T-cell (primary cell): ENCODE measurements at regions not wholly inside any gene's neighbourhood (a gene's known extent, or its start where the extent isn't known, plus 50 kb on each side); places are given as distances from the start of the nearest gene placed in this dataset.

ENCODE experiments used
- ATAC-seq, 4 experiments: fragments of 200-7000 bp in 3 of 4; fragments of 150-1000 bp in 1 of 4; cut with Tn5 transposase; replicated peaks in 1 of 4; 1 replicate in 3 of 4; 2 replicates in 1 of 4; pipeline ENCODE4 v1.10.0; 2021; ENCODE audit warnings: moderate library complexity in 3 of 4, mild to moderate bottlenecking in 2 of 4, moderate number of reproducible peaks in 1 of 4
- CTCF ChIA-PET, 2 donors: fragments of 300-600 bp; sonication (Branson Sonifier 250); formaldehyde crosslinking; loops; one replicate each; lab custom pipeline; 2022; ENCODE audit warnings: antibody characterized with exemption in 2 of 2; lab: Charles Lee
- POLR2A ChIA-PET, 2 donors: fragments of 300-600 bp; sonication (Branson Sonifier 250); formaldehyde crosslinking; loops; one replicate each; lab custom pipeline; 2022; ENCODE audit warnings: antibody characterized with exemption in 2 of 2; lab: Charles Lee
- DNase-seq, 35 experiments: peaks; one replicate each; pipeline versions ENCODE4 v3.0.0 to v3.0.0-alpha.2; 2013 to 2023
- H3K27ac ChIP-seq: one replicate; pipeline ENCODE4 v1.5.1; 2013; ENCODE audit warnings: low read length
- H3K27me3 ChIP-seq, 2 experiments: replicated peaks in 1 of 2; 1 replicate in 1 of 2; 2 replicates in 1 of 2; pipeline versions ENCODE4 v1.6.1 to v1.7.0; 2013; ENCODE audit warnings: low read length in 1 of 2, mixed read lengths in 1 of 2; ENCODE audit not compliant: control insufficient read depth in 2 of 2, insufficient read depth in 2 of 2; ENCODE audit errors: extremely low read depth in 1 of 2
- H3K36me3 ChIP-seq, 2 donors: 1 replicate in 1 of 2; 2 replicates in 1 of 2; pipeline versions ENCODE4 v1.6.1 to v1.7.0; 2013; ENCODE audit warnings: low read length in 1 of 2; ENCODE audit not compliant: control insufficient read depth in 2 of 2, insufficient read depth in 1 of 2; ENCODE audit errors: extremely low read depth in 1 of 2
- H3K4me1 ChIP-seq, 2 experiments: 1 replicate in 1 of 2; 2 replicates in 1 of 2; pipeline versions ENCODE4 v1.6.1 to v1.7.0; 2013; ENCODE audit warnings: low read length in 2 of 2, mixed read lengths in 1 of 2; ENCODE audit not compliant: insufficient read depth in 2 of 2, control insufficient read depth in 1 of 2; ENCODE audit errors: extremely low read depth in 1 of 2
- H3K4me3 ChIP-seq, 2 donors: 1 replicate in 1 of 2; 2 replicates in 1 of 2; pipeline versions ENCODE4 v1.5.1 to v1.7.0; 2013; ENCODE audit warnings: mild to moderate bottlenecking in 2 of 2, low read length in 1 of 2, moderate library complexity in 1 of 2; ENCODE audit not compliant: control insufficient read depth in 1 of 2; ENCODE audit errors: extremely low read depth in 1 of 2
- H3K9me3 ChIP-seq: 2 replicates; pipeline ENCODE4 v1.7.0; 2013
- H3K27ac Mint-ChIP-seq, 2 donors: one replicate each; pipeline ENCODE4 v1.8.0; 2020 to 2021; ENCODE audit warnings: mild to moderate bottlenecking in 2 of 2, mixed read lengths in 2 of 2
- H3K27me3 Mint-ChIP-seq, 2 donors: one replicate each; pipeline ENCODE4 v1.8.0; 2021 to 2022; ENCODE audit warnings: mixed read lengths in 2 of 2
- H3K36me3 Mint-ChIP-seq: one replicate; pipeline ENCODE4 v1.8.0; 2021; ENCODE audit warnings: mixed read lengths
- H3K4me1 Mint-ChIP-seq, 3 donors: one replicate each; pipeline ENCODE4 v1.8.0; 2020 to 2022; ENCODE audit warnings: mixed read lengths in 3 of 3, mild to moderate bottlenecking in 1 of 3
- H3K4me3 Mint-ChIP-seq, 3 donors: one replicate each; pipeline ENCODE4 v1.8.0; 2020 to 2022; ENCODE audit warnings: mild to moderate bottlenecking in 3 of 3, mixed read lengths in 3 of 3, moderate library complexity in 3 of 3
- H3K9me3 Mint-ChIP-seq, 3 donors: one replicate each; pipeline ENCODE4 v1.8.0; 2020 to 2022; ENCODE audit warnings: mixed read lengths in 3 of 3
- WGBS: methylation state at CpG from one replicate; pipeline ENCODE4 v1.1.5; 2013; ENCODE audit warnings: missing lambda C conversion rate; ENCODE audit not compliant: insufficient coverage; 5-methylcytosine and 5-hydroxymethylcytosine counted together

DNA sequence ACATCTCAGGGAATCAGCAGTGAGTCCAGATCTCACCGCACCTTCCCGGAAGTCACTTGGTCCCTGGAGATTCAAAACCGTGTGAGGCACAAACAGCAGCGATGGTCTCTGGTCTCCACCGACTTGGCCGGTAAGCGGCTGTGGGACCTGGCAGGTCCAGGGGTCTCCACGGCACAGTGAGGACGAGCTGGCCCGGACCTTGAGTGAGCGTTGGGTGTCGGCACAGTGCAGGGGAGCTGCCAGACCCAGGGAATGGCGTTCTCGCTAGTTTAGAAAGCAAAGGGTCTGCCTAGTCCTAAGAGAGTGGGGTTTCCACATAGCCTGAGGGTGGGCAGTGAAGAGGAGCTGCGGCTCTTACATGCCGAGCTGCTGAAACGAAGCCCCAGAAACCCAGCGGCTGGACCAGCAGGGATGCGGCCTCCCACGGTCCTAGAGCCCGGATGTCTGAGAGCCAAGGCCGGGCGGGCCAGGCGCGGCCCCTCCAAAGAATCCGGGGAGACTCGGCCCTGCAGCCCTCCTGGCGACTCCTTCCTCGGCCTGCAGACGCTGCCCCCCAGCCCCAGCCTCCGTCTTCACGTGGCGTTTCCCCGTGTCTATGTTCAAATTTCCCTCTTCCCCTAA is 185.0 kb downstream of the ERMARD start:
- DNase-seq: no peak
- Mint-ChIP-seq H3K4me1 (no peaks in the 10 kb centered on the region), H3K4me3 (no peak overlapping the region), H3K36me3 (no peaks in the 10 kb centered on the region), H3K9me3 (no peaks in the 10 kb centered on the region), H3K27me3 (peaks cover 13 to 18% of the 10 kb centered on the region in 2 donors), H3K27ac (no peak overlapping the region)
- H3K4me3 ChIP-seq: no peak overlapping the region
- no peaks in the 10 kb centered on the region for H3K36me3 ChIP-seq
- H3K27me3 ChIP-seq: peaks cover 0 to 54% of the 10 kb centered on the region in 2 experiments
- ChIA-PET CTCF (no interaction called here), POLR2A (no interaction called here)
- 88% methylated on average over 29 of the region's 34 CpGs for WGBS
- H3K27ac ChIP-seq: no peak overlapping the region
- H3K4me1 ChIP-seq: no peaks in the 10 kb centered on the region
- no peak for ATAC-seq
- H3K9me3 ChIP-seq: no peaks in the 10 kb centered on the region

DNA sequence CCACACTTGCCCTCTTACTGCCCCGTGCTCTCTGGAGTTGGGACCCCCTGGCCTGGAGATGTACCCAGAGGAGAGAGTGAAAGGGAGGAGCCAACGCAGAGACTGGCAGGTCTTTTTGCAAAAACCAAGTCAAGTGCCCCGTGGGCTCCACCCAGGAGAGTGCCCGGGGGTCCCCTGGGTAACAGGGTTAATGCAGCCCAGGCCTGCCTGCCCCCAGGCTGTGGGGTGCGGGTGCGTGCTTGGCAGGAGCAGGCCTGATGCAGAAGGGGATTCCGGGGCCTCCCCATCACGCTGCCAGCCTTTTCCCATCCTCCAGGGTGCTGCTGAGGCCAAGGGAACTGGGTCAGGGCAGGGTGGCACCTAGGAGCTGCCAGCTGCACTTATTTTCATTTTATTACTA is 184.4 kb downstream of the ERMARD start:
- Histone ChIP-seq H3K4me3 (no peak overlapping the region), H3K4me1 (no peaks in the 10 kb centered on the region), H3K9me3 (no peaks in the 10 kb centered on the region), H3K27ac (no peak overlapping the region), H3K27me3 (peaks cover 0 to 57% of the 10 kb centered on the region in 2 experiments), H3K36me3 (no peaks in the 10 kb centered on the region)
- no peaks in the 10 kb centered on the region for H3K36me3 Mint-ChIP-seq
- H3K4me1 Mint-ChIP-seq: no peaks in the 10 kb centered on the region
- H3K9me3 Mint-ChIP-seq: no peaks in the 10 kb centered on the region
- CTCF ChIA-PET: no interaction called here
- peaks cover 10 to 18% of the 10 kb centered on the region in 2 donors for H3K27me3 Mint-ChIP-seq
- 85% methylated on average over 6 of the region's 8 CpGs for WGBS
- no peak for DNase-seq
- POLR2A ChIA-PET: no interaction called here
- H3K27ac Mint-ChIP-seq: no peak overlapping the region
- H3K4me3 Mint-ChIP-seq: no peak overlapping the region
- ATAC-seq: no peak

DNA sequence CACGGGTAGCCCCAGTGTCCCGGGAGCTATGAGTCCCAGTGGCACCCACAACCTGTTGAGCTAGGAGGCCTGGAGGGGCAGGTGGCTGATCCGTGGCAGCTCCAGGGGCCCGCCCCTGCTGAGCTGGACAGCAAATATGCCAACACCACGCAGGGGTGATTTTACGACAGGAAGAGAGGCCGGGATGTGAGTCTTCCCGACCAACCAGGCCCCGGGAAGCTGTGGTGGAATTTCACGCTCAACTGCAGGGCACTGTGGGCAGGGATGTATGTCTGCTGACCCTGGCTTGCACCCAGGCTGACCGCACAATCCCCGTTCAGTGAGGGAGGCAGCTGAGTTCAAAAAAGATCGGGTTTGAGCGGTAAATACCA is 183.9 kb downstream of the ERMARD start:
- H3K27ac Mint-ChIP-seq: no peak overlapping the region
- no peak overlapping the region for H3K4me3 Mint-ChIP-seq
- ATAC-seq (no peak), DNase-seq (no peak)
- H3K27ac ChIP-seq: no peak overlapping the region
- POLR2A ChIA-PET: no interaction called here
- CTCF ChIA-PET: no interaction called here
- WGBS: 82% methylated on average over 14 of the region's 14 CpGs
- no peaks in the 10 kb centered on the region for H3K4me1 Mint-ChIP-seq
- H3K36me3 Mint-ChIP-seq: no peaks in the 10 kb centered on the region
- no peaks in the 10 kb centered on the region for H3K36me3 ChIP-seq
- H3K4me3 ChIP-seq: no peak overlapping the region
- H3K27me3 Mint-ChIP-seq: peaks cover 10 to 18% of the 10 kb centered on the region in 2 donors
- H3K9me3 Mint-ChIP-seq: no peaks in the 10 kb centered on the region
- no peaks in the 10 kb centered on the region for H3K9me3 ChIP-seq
- no peaks in the 10 kb centered on the region for H3K4me1 ChIP-seq
- peaks cover 0 to 51% of the 10 kb centered on the region in 2 experiments for H3K27me3 ChIP-seq

DNA sequence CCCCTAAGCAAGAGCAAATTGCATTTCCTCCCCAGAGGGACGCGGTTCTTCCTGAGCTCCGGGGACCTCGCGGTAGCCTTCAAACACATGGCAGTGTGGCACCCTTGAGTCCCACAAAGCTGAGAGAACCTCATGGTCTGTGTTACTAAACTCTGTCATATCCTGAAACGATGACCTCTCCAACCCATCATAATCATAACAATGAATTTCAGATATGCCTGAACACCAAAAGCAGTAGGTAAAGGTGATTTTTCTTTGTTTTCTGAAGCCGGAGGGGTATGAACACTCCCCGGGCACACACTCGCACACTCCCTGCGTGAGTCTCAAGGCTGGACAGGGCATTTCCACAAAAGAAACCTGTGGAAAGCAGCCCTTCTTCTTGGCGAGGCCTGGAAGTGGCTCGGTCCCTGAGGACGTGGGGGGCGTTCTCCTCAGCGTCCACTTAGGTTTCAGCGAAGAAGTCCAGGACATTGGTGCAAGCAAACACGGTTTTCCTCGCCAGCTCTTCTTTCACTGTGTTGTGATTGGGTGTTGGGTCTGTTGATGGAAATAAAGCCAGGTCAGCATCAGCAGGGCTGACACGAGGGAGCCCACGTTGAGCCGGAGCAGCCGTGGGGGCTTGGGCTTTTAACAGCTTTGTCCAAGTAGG is 183.4 kb downstream of the ERMARD start:
- no peak overlapping the region for H3K27ac Mint-ChIP-seq
- H3K36me3 Mint-ChIP-seq: no peaks in the 10 kb centered on the region
- POLR2A ChIA-PET: no interaction called here
- Histone ChIP-seq H3K9me3 (no peaks in the 10 kb centered on the region), H3K27ac (no peak overlapping the region), H3K36me3 (no peaks in the 10 kb centered on the region), H3K27me3 (peaks cover 0 to 48% of the 10 kb centered on the region in 2 experiments), H3K4me1 (no peaks in the 10 kb centered on the region), H3K4me3 (no peak overlapping the region)
- no peaks in the 10 kb centered on the region for H3K4me1 Mint-ChIP-seq
- H3K4me3 Mint-ChIP-seq: no peak overlapping the region
- no peaks in the 10 kb centered on the region for H3K9me3 Mint-ChIP-seq
- CTCF ChIA-PET: interaction anchor here in 1 of 2 donors (0.6 kb wide), 1 partner anchor 1029 kb away, joined by 4 read pairs; no protein-coding TSS in a partner anchor
- DNase-seq (no peak), ATAC-seq (no peak)
- H3K27me3 Mint-ChIP-seq: peaks cover 10 to 18% of the 10 kb centered on the region in 2 donors
- WGBS: 85% methylated on average over 18 of the region's 22 CpGs

DNA sequence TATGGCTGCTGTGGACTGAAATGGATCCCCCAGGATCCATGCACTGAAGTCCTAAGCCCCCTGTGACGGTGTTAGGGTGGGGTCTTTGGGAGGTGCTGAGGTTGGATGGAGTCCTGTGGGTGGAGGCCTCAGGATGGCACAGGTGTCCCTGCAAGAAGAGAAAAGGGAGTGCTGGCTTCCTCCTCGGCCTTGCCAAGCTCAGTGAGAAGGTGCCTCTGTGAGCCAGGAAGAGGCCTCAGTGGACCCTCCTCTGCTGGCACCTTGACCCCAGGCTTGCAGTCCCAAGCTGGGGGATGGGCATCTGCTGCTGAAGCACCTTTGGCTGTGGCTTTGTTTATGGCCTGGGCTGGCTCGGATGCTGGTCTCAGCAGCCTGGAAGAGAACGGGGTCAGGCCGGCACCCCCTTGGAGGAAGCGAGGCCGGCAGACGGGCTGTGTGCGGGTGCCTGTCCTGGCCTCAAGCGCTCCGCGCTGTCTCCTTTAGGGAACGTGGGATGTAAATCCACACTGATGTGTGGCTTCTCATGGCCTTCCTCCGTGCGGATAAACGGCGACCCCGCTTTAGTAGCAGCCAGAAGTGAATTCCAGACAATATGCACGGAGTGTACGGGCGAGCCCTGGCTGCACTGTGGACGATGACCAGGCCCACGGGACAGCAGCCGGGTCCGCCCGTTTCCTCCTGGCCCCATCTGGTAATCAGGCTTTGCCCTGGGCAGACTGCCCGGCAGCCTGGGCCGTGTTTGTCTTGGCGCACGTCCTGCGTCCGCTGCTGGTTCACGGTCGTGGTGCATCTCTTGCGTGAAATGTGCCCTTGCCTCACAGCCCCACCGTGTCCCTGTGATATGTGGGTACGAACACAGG is 182.6 kb downstream of the ERMARD start:
- no peak overlapping the region for H3K27ac ChIP-seq
- H3K36me3 ChIP-seq: no peaks in the 10 kb centered on the region
- Mint-ChIP-seq H3K9me3 (peaks cover 0 to 6% (median 0%) of the 10 kb centered on the region in 3 donors), H3K27me3 (peaks cover 10 to 16% of the 10 kb centered on the region in 2 donors), H3K27ac (no peak overlapping the region), H3K36me3 (no peaks in the 10 kb centered on the region), H3K4me3 (no peak overlapping the region), H3K4me1 (no peaks in the 10 kb centered on the region)
- POLR2A ChIA-PET: no interaction called here
- no peak overlapping the region for H3K4me3 ChIP-seq
- H3K27me3 ChIP-seq: peaks cover 0 to 49% of the 10 kb centered on the region in 2 experiments
- ATAC-seq: no peak
- CTCF ChIA-PET: interaction anchor here in 1 of 2 donors (0.7 kb wide), 1 partner anchor 180 kb away, joined by 6 read pairs; no protein-coding TSS in a partner anchor
- DNase-seq: no peak
- WGBS: 91% methylated on average over 33 of the region's 37 CpGs
- H3K9me3 ChIP-seq: no peaks in the 10 kb centered on the region
- no peaks in the 10 kb centered on the region for H3K4me1 ChIP-seq

DNA sequence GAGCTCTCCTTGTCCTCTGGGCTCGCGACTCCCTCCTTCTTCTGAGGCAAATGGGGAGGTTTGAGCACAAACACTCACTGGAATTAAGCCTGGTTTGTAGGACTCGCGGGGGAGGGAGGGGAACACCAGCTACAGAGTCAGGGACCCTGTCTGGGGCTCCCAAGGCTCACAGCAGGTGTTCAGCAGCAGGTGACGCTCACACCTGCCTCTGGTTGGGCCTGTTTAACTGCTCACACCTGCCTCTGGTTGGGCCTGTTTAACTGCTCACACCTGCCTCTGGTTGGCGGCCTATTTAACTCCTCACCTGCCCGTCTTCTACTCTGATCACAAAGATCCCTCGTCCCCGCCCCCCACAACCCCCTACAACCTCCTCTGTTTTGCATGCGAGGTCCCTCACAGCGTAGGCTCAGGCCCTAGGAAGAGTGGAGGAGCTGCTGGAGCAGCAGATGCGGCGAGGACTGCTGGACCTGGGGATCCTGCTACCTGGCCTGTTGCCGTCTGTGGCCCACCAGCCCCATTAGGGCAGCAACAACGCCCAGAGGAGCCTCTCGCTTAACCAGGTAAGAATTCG is 181.9 kb downstream of the ERMARD start:
- Histone ChIP-seq H3K4me3 (no peak overlapping the region), H3K27me3 (peaks cover 0 to 47% of the 10 kb centered on the region in 2 experiments), H3K4me1 (no peaks in the 10 kb centered on the region), H3K27ac (no peak overlapping the region), H3K9me3 (no peaks in the 10 kb centered on the region), H3K36me3 (no peaks in the 10 kb centered on the region)
- DNase-seq (no peak), ATAC-seq (no peak)
- ChIA-PET CTCF (interaction anchor here in 1 of 2 donors (0.7 kb wide), 1 partner anchor 181 kb away, joined by 6 read pairs; no protein-coding TSS in a partner anchor), POLR2A (no interaction called here)
- H3K9me3 Mint-ChIP-seq: peaks cover 0 to 11% (median 0%) of the 10 kb centered on the region in 3 donors
- WGBS: 90% methylated on average over 15 of the region's 17 CpGs
- H3K27me3 Mint-ChIP-seq: peaks cover 15% of the 10 kb centered on the region in 2 donors
- H3K4me1 Mint-ChIP-seq: no peaks in the 10 kb centered on the region
- H3K36me3 Mint-ChIP-seq: no peaks in the 10 kb centered on the region
- no peak overlapping the region for H3K27ac Mint-ChIP-seq
- H3K4me3 Mint-ChIP-seq: no peak overlapping the region
